Left cardiac atrium (tissue), 4 donors: ENCODE measurements at regions not wholly inside any gene's neighbourhood (a gene's known extent, or its start where the extent isn't known, plus 50 kb on each side); places are given as distances from the start of the nearest gene placed in this dataset.

ENCODE experiments used
- ATAC-seq, 2 donors: fragments of 200-7000 bp; cut with Tn5 transposase; one replicate each; pipeline ENCODE4 v1.9.1; 2020; ENCODE audit warnings: mild to moderate bottlenecking in 2 of 2, moderate library complexity in 2 of 2
- DNase-seq: peaks from one replicate; pipeline ENCODE4 v3.0.0-alpha.2; 2020
- intact Hi-C, 2 donors: fragments of 100-400 bp; cut with DNase I; formaldehyde crosslinking; loops; one replicate each; pipeline versions ENCODE4 v1.14.1 to v1.15.1; 2022 to 2023
- microRNA-seq, 2 donors: library from miRNA; unstranded; fragments of <30 nt; microRNA quantifications; one replicate each; pipeline ENCODE4 v1.2.0, GENCODE V29; 2020
- donor health status: DM: no; HTN: yes; CAD: no.
- donor health status: DM: no; HTN: yes; CAD: no; lungs with severe emphysema.
- donor health status: DM: yes; HTN: yes; CAD: no.
- donor health status: Dilated cardiomyopathy.

GRCh38 chr9:88923092-88923491 lies 68.2 kb upstream of the S1PR3 start:
- no peak for ATAC-seq
- intact Hi-C loops = no loop called here

GRCh38 chr9:88923653-88924288 lies 67.5 kb upstream of the S1PR3 start:
- DNase-seq = peak; percentile 33

More at GRCh38 chr9:88923092-88923491, 68.2 kb upstream of the S1PR3 start:
- no peak for DNase-seq

GRCh38 chr9:88925481-88925880 lies 65.8 kb upstream of the S1PR3 start:
- intact Hi-C loops = no loop called here
- ATAC-seq (no peak), DNase-seq (no peak)

More at GRCh38 chr9:88923653-88924288, 67.5 kb upstream of the S1PR3 start:
- intact Hi-C loops = no loop called here
- ATAC-seq = peak; percentile 27 to 64

- intact Hi-C loops = no loop called here
- no peak for DNase-seq
- no peak for ATAC-seq
Observed at GRCh38 chr9:88926781-88927505, 64.3 kb upstream of the S1PR3 start.

DNA sequence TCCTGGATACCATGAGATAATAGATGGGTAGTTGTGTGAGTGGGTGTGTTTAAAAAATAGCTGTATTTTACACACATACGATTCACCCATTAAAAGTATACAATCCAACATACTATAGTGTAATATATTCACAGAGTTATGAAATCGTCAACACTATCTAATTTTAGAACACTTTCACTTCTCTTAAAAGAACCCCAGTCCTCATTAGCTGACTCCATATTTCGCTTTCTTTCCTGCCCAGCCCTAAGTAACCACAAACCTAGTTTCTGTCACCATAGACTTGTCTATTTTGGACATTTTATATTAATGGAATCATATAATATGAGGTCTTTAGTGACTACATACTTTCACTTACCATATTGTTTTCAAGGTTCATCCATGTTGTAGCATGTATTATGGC lies 63.8 kb upstream of the S1PR3 start:
- DNase-seq (no peak), ATAC-seq (no peak)
- intact Hi-C loops = no loop called here

GRCh38 chr9:88930716-88931115 lies 60.6 kb upstream of the S1PR3 start:
- no peak for DNase-seq
- intact Hi-C loops = no loop called here
- no peak for ATAC-seq

DNA sequence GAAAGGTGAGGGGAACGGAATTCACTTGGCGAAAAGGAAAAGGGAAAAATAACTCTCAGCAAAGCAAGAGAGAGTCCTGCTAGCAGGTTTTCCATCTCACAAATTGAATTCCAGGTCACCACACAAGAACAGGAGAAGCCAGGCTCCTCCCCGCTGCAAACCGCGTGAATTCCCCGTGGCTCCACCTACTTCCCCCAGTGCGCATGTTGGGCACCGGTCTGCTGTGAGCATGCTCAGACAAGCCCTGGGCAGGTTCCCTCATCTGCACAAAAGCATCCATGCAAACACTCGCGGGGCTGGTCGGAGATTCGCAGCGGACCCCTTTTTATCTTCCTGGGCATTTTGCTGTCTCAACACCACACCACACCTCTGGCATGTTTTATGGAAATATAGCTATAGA lies 58.5 kb upstream of the S1PR3 start:
- DNase-seq (no peak), ATAC-seq (no peak)
- intact Hi-C loops = no loop called here

DNA sequence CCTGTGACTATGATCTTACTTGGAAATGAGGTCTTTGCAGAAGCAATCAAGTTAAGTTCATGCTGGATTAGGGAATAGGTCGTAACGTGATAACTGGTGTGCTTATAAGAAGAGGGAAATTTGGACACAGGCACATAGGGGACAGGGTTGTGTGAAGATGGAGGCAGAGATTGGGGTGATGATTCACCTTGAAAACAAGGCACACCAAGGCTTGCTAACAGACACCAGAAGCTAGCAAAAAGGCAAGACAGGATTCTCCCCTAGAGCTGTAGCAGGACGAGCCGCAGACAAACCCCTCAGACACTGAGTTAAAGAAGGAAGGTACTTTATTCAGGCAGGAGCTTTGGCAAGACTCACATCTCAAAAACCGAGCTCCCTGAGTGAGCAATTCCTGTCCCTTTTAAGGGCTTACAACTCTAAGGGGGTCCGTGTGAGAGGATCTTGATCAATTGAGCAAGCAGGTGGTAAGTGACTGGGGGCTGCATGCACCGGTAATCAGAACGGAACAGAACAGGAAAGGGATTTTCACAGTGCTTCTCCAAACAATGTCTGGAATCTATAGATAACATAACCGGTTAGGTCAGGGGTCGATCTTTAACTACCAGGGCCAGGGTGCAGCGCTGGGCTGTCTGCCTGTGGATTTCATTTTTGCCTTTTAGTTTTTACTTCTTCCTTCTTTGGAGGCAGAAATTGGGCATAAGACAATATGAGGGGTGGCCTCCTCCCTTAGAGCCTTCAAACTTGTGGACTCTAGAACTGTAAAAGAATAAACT lies 57.5 kb upstream of the S1PR3 start:
- ATAC-seq (no peak), DNase-seq (no peak)
- intact Hi-C loops = no loop called here

DNA sequence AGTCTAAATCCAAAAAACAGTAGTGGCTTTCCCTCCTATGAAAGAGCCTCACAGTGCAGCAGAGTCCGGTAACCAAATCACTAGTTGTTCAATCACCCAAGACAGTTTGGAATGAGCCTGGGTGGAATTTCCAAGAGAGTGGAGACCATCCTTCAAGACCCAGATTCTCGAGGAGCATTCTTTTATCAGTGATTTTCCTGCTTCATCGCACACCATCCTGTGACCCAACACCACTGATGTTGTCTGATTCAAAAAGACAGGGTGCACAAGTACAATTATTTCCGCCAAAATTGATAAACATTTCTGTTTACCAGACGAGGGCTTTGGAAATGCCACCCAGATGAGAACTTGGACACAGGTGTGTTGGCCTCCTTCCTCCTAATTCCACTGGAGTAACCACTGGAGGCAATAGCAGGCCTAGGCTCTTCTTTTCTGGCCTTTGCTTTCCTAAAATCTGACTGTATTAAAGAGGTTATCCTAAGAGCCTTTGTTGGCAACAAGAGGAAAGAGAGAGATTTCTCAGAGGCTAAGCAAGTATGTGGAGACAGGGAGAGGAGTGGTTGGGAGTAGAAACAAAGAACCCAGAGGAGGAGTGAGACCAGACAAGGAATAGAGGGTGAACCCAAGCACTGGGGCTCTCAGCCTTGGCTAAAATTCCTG lies 56.3 kb upstream of the S1PR3 start:
- DNase-seq (no peak), ATAC-seq (peak in 1 of 2 donors; percentile 12)
- intact Hi-C loops = no loop called here

DNA sequence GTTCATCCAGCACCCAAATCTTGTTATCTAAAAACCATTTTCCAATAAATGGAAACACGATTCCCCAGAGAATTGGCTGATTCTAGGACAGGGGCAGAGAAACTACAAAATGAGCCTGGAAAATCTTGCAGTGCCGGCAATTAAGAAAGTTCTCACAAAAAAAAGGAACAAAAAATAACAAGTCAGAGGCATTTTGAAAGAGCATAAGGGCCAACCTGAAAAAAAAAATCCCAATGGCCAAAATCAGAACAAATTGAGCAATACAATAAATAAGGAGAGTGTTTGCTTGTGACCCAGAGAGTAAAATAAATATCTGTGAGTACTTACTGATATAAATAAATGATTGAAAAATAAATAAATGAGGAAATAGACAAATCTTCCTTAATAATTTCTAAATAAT lies 55.1 kb upstream of the S1PR3 start:
- DNase-seq (no peak), ATAC-seq (no peak)
- intact Hi-C loops = no loop called here

DNA sequence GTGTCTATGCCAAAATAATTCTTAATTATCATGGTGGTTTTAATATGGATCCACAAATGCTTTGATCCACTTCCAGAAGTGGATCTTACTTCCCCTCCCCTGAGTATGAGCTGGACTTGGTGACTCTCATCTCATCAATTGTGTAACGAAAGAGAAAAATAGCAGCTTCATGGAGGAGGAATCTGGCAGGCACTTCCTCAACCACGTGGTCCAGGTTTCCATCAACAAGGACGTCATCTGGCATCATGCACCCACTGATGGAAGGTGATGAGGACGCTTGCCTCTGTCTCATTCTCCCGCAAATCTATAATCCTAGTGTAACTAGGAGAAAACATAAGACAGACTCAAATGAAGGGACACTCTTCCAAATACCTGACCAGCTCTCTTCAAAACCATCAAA lies 54.6 kb upstream of the S1PR3 start:
- DNase-seq = peak; percentile 36
- ATAC-seq = no peak
- intact Hi-C loops = no loop called here

GRCh38 chr9:88937248-88937647 lies 54.0 kb upstream of the S1PR3 start:
- intact Hi-C loops = no loop called here
- ATAC-seq (no peak), DNase-seq (no peak)

GRCh38 chr9:88938189-88938588 lies 53.1 kb upstream of the S1PR3 start:
- DNase-seq (no peak), ATAC-seq (no peak)
- intact Hi-C loops = no loop called here

Small RNAs in the stretch of these regions (microRNA-seq; reads per million reads assigned to microRNA genes)
- 0 reads per million in 2 donors for gene MIR4289
